Stimulated activated CD8-positive, alpha-beta memory T cell treated with anti-CD3 and anti-CD28 coated beads, Interleukin-7, amount 100 ng/mL, for 48 hours (primary cell): ENCODE measurements at regions not wholly inside any gene's neighbourhood (a gene's known extent, or its start where the extent isn't known, plus 50 kb on each side); places are given as distances from the start of the nearest gene placed in this dataset.

Source experiments
- DNase-seq, 2 donors: peaks; one replicate each; pipeline ENCODE4 v3.0.0-alpha.2; 2020; ENCODE audit warnings: low read depth in 1 of 2; ENCODE audit errors: extremely low read depth in 1 of 2

DNA sequence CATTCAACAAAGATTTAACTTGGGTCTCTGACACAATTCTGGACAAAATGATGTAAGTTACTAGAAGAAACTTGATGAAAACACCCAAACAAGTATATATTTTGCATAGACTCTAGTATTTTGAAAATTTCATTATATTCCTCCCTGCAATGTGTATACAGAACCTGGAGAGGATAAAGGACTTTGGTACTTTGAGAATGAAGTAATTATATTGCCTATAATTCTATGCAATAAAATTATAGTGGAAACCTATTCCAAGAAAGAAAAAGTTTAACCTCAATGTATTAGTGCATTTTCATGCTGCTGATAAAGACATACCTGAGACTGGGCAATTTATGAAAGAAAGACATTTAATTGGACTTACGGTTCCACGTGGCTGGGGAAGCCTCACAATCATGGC is 1146.1 kb downstream of the KCNT2 start:
- DNase-seq = no peak

- no peak for DNase-seq
These were observed 1149.9 kb downstream of the KCNT2 start for GRCh38 chr1:195458365-195458764.

GRCh38 chr1:195450794-195451193 is 1157.4 kb downstream of the KCNT2 start:
- no peak for DNase-seq

- no peak for DNase-seq
These were observed 1168.6 kb downstream of the KCNT2 start for GRCh38 chr1:195439661-195440060.

DNA sequence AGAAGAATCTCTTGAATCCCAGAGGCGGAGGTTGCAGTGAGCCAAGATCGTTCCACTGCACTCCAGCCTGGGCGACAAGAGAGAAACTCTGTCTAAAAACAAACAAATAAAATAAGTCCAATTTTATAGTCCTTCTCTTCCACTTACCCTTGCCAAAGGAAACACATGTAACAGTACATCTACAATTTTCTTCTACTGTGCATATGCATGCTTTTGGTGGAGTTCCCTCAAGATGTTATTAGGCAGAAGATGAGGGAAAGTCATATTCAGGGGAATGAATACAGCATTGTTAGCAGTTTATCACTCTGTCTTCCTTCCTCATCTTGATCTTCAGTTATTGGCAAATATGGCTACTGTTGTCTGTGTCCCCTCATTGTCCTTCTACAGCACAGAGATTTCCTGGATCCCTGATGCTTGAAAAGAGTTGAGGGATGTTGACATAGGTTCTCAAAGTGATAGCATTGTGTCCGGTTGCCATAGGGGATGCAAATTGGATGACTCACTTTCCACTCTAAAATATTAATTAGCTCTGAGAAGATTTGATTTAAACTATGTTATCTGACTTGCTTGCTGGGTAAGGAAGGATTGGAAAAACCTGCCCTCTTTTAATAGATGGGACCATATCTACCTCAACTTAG is 1173.6 kb downstream of the KCNT2 start:
- DNase-seq = no peak

- no peak for DNase-seq
These were observed 1177.4 kb downstream of the KCNT2 start for GRCh38 chr1:195430826-195431225.

DNA sequence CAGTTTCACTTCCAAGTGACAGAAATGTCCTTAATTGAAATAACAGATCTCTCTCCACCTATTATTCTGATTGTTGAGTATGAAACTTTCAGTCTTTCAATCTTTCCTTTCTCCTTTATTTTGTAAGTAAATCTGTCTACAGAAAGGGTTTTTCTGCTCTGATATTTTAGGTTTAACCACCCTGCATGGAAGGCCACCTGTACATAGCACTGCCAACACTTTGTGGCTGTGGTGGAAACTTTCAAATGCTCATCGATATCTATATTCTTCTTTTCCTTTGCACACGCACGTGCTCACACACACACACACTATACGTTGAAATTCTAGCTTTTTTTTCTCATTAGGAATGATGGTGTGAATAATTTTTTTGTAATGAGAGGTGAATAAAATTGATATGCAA is 1179.3 kb downstream of the KCNT2 start:
- no peak for DNase-seq

DNA sequence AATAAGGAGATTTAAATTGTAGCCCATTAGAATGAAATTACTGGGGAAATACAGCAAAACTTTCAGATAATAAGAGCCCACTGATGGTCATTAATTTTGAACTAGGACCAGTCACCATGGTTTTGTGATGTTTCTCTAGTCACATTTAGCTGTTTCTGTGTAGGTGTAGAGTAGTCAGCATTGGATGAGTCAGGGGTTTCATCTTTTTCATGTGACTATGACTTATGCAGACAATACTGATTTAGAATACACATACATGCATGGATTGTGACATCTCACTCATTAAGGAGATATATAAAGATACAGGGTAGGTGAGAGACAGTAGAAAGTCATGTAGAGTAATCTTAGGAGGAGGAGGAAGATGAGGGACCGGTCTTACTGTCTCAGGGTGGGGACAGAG is 1192.7 kb downstream of the KCNT2 start:
- DNase-seq = no peak

- no peak for DNase-seq
These were observed 1213.7 kb downstream of the KCNT2 start for GRCh38 chr1:195394567-195394966.

GRCh38 chr1:195376190-195376589 is 1232.0 kb downstream of the KCNT2 start:
- DNase-seq = no peak

DNA sequence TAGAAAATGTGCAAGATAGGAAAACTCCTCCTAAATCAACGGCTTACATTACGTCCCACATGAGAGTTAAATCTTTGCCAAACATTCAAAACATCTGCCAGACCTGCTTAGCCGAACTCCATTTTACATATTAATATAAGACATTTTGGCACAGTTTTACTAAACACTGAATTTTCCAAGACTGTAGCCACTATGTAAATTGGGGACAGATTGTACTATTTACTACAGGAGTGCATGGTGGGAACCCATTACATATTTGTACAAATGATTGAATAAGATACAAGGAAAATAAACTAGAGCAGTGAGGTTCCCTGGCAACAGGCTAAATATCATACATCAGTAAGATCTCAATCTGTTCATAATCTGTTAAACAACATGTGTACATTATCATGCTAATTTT is 1234.4 kb downstream of the KCNT2 start:
- no peak for DNase-seq

DNA sequence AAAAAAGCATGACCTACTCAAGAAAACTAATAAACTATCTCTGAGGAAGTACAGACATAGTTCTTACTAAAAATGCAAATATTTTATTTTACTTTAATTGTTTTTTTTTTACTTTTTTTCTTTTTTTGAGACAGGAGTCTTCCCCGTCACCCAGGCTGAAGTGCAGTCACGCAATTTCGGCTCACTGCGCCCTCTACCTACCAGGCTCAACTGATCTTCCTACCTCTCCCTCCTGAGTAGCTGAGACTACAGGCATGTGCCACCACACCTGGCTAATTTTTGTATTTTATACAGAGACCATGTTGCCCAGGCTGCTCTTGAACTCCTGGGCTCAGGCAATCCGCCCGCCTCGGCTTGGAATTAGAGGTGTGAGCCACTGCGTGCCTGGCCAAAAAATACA is 1263.1 kb downstream of the KCNT2 start:
- no peak for DNase-seq

- no peak for DNase-seq
These were observed 1270.6 kb downstream of the KCNT2 start for GRCh38 chr1:195337646-195338045.

GRCh38 chr1:195336812-195337211 is 1271.4 kb downstream of the KCNT2 start:
- DNase-seq = no peak

- no peak for DNase-seq
These were observed 1272.7 kb downstream of the KCNT2 start for GRCh38 chr1:195335541-195335940.

- no peak for DNase-seq
These were observed 1276.1 kb downstream of the KCNT2 start for GRCh38 chr1:195332102-195332501.

DNA sequence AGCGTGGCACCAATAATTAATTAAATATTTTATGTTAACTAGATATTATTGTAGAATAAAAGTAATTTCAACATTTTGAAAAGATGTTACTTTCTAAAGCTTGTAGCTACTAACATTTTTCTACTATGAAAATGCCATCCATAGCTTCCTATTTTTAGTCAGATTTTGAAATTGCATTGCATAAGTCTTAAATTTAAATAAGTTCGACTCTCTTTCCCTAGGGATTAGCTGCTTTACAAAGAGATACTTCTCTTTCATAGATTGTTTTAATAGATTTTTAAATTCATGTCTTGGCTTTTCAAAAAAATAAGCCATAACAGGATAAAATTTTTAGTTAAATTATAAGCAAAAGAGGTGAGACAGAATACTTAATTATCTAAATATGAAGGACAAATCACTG is 1279.6 kb downstream of the KCNT2 start:
- no peak for DNase-seq

DNA sequence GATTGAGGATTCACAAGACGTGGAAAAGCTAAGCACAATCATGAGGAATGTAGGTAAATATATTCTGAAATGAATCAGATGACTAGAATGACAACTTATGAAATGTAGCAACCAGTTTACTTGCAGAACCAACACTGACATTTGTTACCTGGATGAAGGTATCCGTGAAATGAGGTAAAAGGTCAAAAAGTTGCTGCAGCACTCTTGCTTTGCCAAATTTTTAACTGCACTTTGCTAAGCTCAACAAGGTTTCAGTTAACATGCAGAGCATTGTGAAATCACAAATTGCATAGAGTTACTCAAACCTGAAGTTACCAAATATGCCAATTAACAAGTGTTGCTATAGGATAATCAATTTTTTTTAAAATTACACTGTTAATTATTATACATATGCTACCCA is 1280.1 kb downstream of the KCNT2 start:
- DNase-seq = no peak

- no peak for DNase-seq
These were observed 1280.9 kb downstream of the KCNT2 start for GRCh38 chr1:195327361-195327760.

DNA sequence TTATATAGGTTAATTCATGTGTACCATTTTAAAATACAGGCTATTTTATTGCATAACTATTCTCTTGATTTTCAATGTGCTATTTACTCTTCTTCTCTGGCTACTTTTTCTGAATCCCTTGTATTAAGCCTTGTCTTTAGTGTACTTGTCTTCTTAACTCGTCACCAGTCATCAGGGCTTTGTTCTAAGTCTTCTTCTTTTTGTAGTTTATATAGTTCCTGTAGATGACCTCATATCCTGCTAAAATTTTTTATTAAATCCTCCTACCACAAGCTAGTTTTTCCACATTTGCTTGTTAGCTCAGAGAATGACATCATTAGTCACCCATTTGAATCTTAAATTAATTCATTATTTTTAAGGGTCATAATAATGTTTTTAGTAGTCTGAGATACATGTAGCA is 1281.9 kb downstream of the KCNT2 start:
- no peak for DNase-seq

GRCh38 chr1:195325181-195325580 is 1283.1 kb downstream of the KCNT2 start:
- DNase-seq = no peak

GRCh38 chr1:195306281-195306680 is 1302.0 kb downstream of the KCNT2 start:
- DNase-seq = no peak

- no peak for DNase-seq
These were observed 1313.3 kb downstream of the KCNT2 start for GRCh38 chr1:195294911-195295310.
